Astrocyte (in vitro differentiated cells and primary cell): ENCODE measurements at regions not wholly inside any gene's neighbourhood (a gene's known extent, or its start where the extent isn't known, plus 50 kb on each side); places are given as distances from the start of the nearest gene placed in this dataset.
A peak's percentile ranks its signal among the peaks of the same experiment; 100 is the strongest.

ENCODE experiments used
- DNase-seq: peaks from one replicate; pipeline ENCODE4 v3.0.0-alpha.2; 2010; ENCODE audit warnings: low read depth
- FAIRE-seq: peaks from 2 replicates; lab custom pipeline; 2011; peaks lifted over from hg19 to GRCh38; lab: Jason Lieb, UNC
- H2AFZ ChIP-seq: 2 replicates; pipeline ENCODE4 v1.6.0; 2012; ENCODE audit warnings: low read depth, low read length, inconsistent platforms
- H3K27ac ChIP-seq: 2 replicates; pipeline ENCODE4 v1.5.1; 2011; ENCODE audit warnings: low read depth, low read length, inconsistent platforms
- H3K27me3 ChIP-seq: 2 replicates; pipeline ENCODE4 v1.6.0; 2011; ENCODE audit warnings: low read length, inconsistent platforms; ENCODE audit not compliant: insufficient read depth
- H3K36me3 ChIP-seq: 2 replicates; pipeline ENCODE4 v1.5.1; 2011; ENCODE audit warnings: low read length, inconsistent platforms; ENCODE audit not compliant: insufficient read depth
- H3K4me1 ChIP-seq: 2 replicates; pipeline ENCODE4 v1.5.1; 2011; ENCODE audit warnings: low read length, inconsistent platforms; ENCODE audit not compliant: insufficient read depth
- H3K4me2 ChIP-seq: 2 replicates; pipeline ENCODE4 v1.6.0; 2012; ENCODE audit warnings: low read length, inconsistent platforms
- H3K4me3 ChIP-seq: 2 replicates; pipeline ENCODE4 v1.5.1; 2011; ENCODE audit warnings: low read depth, mild to moderate bottlenecking, low read length, inconsistent platforms; ENCODE audit not compliant: insufficient read depth
- H3K79me2 ChIP-seq: 2 replicates; pipeline ENCODE4 v1.6.0; 2012; ENCODE audit warnings: mild to moderate bottlenecking, low read length, inconsistent platforms; ENCODE audit not compliant: insufficient read depth
- H3K9ac ChIP-seq: 2 replicates; pipeline ENCODE4 v1.6.0; 2012; ENCODE audit warnings: mild to moderate bottlenecking, low read length, inconsistent platforms
- H3K9me3 ChIP-seq: 2 replicates; pipeline ENCODE4 v1.5.1; 2012; ENCODE audit warnings: low read depth, mild to moderate bottlenecking, low read length, inconsistent platforms; ENCODE audit not compliant: insufficient read depth
- H4K20me1 ChIP-seq: 2 replicates; pipeline ENCODE4 v1.6.0; 2012; ENCODE audit warnings: low read length, inconsistent platforms; ENCODE audit not compliant: insufficient read depth
- H3K27ac Mint-ChIP-seq: one replicate; pipeline ENCODE4 v1.8.0; 2021; ENCODE audit warnings: mild to moderate bottlenecking, mixed read lengths; ENCODE audit not compliant: unreplicated experiment
- H3K27me3 Mint-ChIP-seq: one replicate; pipeline ENCODE4 v1.8.0; 2021; ENCODE audit warnings: low read depth, mixed read lengths; ENCODE audit not compliant: unreplicated experiment
- H3K36me3 Mint-ChIP-seq: one replicate; pipeline ENCODE4 v1.8.0; 2021; ENCODE audit warnings: low read depth, mixed read lengths; ENCODE audit not compliant: unreplicated experiment
- H3K4me1 Mint-ChIP-seq: one replicate; pipeline ENCODE4 v1.8.0; 2021; ENCODE audit warnings: low read depth, mixed read lengths; ENCODE audit not compliant: unreplicated experiment
- H3K4me3 Mint-ChIP-seq: one replicate; pipeline ENCODE4 v1.8.0; 2021; ENCODE audit warnings: mild to moderate bottlenecking, moderate library complexity, mixed read lengths; ENCODE audit not compliant: unreplicated experiment
- H3K9me3 Mint-ChIP-seq: one replicate; pipeline ENCODE4 v1.8.0; 2021; ENCODE audit warnings: mild to moderate bottlenecking, mixed read lengths; ENCODE audit not compliant: unreplicated experiment
- CTCF ChIP-seq: IDR thresholded peaks from 2 replicates; pipeline ENCODE4 v1.5.1; 2011; ENCODE audit warnings: low read depth, mild to moderate bottlenecking, inconsistent platforms, low read length, moderate library complexity; ENCODE audit not compliant: insufficient read depth
- EZH2 ChIP-seq: IDR thresholded peaks from 2 replicates; pipeline ENCODE4 v1.6.1; 2012; ENCODE audit warnings: mild to moderate bottlenecking, low read length, inconsistent platforms; ENCODE audit not compliant: insufficient read depth

GRCh38 chr5:81855591-81855990 is 104.7 kb upstream of the SSBP2 start:
- no peaks in the 10 kb centered on the region for H3K9me3 Mint-ChIP-seq
- H4K20me1 ChIP-seq: no peaks in the 10 kb centered on the region
- H3K4me3 Mint-ChIP-seq: no peak overlapping the region
- no peaks in the 10 kb centered on the region for H3K9me3 ChIP-seq
- peaks cover 17% of the 10 kb centered on the region for H3K4me1 ChIP-seq
- no peaks in the 10 kb centered on the region for H3K36me3 Mint-ChIP-seq
- H3K79me2 ChIP-seq: no peaks in the 10 kb centered on the region
- no peak overlapping the region for H2AFZ ChIP-seq
- no peaks in the 10 kb centered on the region for H3K27me3 ChIP-seq
- FAIRE-seq: no peak
- H3K36me3 ChIP-seq: no peaks in the 10 kb centered on the region
- no peak for DNase-seq
- TF ChIP-seq EZH2: no peak
- TF ChIP-seq CTCF: no peak
- H3K27me3 Mint-ChIP-seq: no peaks in the 10 kb centered on the region
- no peak overlapping the region for H3K9ac ChIP-seq
- peaks cover 48% of the 10 kb centered on the region for H3K4me1 Mint-ChIP-seq
- no peak overlapping the region for H3K27ac ChIP-seq
- H3K4me3 ChIP-seq: no peak overlapping the region
- no peak overlapping the region for H3K4me2 ChIP-seq
- peak overlapping the region; percentile 11 for H3K27ac Mint-ChIP-seq

- no peak for DNase-seq
- Mint-ChIP-seq H3K4me3 (no peak overlapping the region), H3K27ac (peak overlapping the region; percentile 38), H3K9me3 (no peaks in the 10 kb centered on the region), H3K36me3 (no peaks in the 10 kb centered on the region), H3K4me1 (peaks cover 55% of the 10 kb centered on the region), H3K27me3 (no peaks in the 10 kb centered on the region)
- Histone ChIP-seq H3K79me2 (no peaks in the 10 kb centered on the region), H3K27me3 (no peaks in the 10 kb centered on the region), H3K36me3 (no peaks in the 10 kb centered on the region), H4K20me1 (no peaks in the 10 kb centered on the region), H3K9me3 (no peaks in the 10 kb centered on the region), H3K9ac (no peak overlapping the region), H3K4me3 (no peak overlapping the region), H2AFZ (no peak overlapping the region), H3K4me2 (no peak overlapping the region), H3K27ac (no peak overlapping the region), H3K4me1 (peaks cover 20% of the 10 kb centered on the region)
- FAIRE-seq: no peak
- TF ChIP-seq EZH2 (no peak), CTCF (no peak)
Observed at GRCh38 chr5:81854915-81855314, 104.0 kb upstream of the SSBP2 start.

GRCh38 chr5:81854485-81854884 is 103.6 kb upstream of the SSBP2 start:
- H3K4me1 ChIP-seq: peaks cover 20% of the 10 kb centered on the region
- no peak overlapping the region for H3K27ac ChIP-seq
- TF ChIP-seq CTCF (no peak), EZH2 (no peak)
- no peaks in the 10 kb centered on the region for H3K36me3 ChIP-seq
- no peaks in the 10 kb centered on the region for H3K79me2 ChIP-seq
- Mint-ChIP-seq H3K4me3 (no peak overlapping the region), H3K27ac (peak overlapping the region; percentile 38), H3K36me3 (no peaks in the 10 kb centered on the region), H3K4me1 (peaks cover 57% of the 10 kb centered on the region), H3K9me3 (no peaks in the 10 kb centered on the region), H3K27me3 (no peaks in the 10 kb centered on the region)
- no peaks in the 10 kb centered on the region for H4K20me1 ChIP-seq
- DNase-seq (no peak), FAIRE-seq (no peak)
- no peak overlapping the region for H3K4me2 ChIP-seq
- no peaks in the 10 kb centered on the region for H3K27me3 ChIP-seq
- H3K4me3 ChIP-seq: no peak overlapping the region
- no peak overlapping the region for H2AFZ ChIP-seq
- H3K9ac ChIP-seq: no peak overlapping the region
- H3K9me3 ChIP-seq: no peaks in the 10 kb centered on the region
